Endothelial cell of umbilical vein (primary cell): ENCODE measurements at regions not wholly inside any gene's neighbourhood (a gene's known extent, or its start where the extent isn't known, plus 50 kb on each side); places are given as distances from the start of the nearest gene placed in this dataset.

Source experiments
- BruUV-seq: library from RNA; stranded (reverse); fragments of 400-500 nt; replicated peaks from 2 replicates; lab custom pipeline; 2021; lab: Mats Ljungman, UMichigan
- CTCF ChIA-PET: fragments of 300-600, 350-600 bp; sonication (Branson Sonifier 250); formaldehyde crosslinking; loops from one replicate; lab custom pipeline; 2021; ENCODE audit warnings: antibody characterized with exemption, inconsistent platforms; lab: Charles Lee
- POLR2A ChIA-PET: fragments of 300-600, 350-600 bp; sonication (Branson Sonifier 250); formaldehyde crosslinking; loops from one replicate; lab custom pipeline; 2021; ENCODE audit warnings: antibody characterized with exemption, inconsistent platforms; lab: Charles Lee
- DNase-seq: peaks from one replicate; pipeline ENCODE4 v3.0.0-alpha.2; 2011; ENCODE audit warnings: low read depth, low spot score
- FAIRE-seq: peaks from 2 replicates; lab custom pipeline; 2011; peaks lifted over from hg19 to GRCh38; lab: Jason Lieb, UNC
- H2AFZ ChIP-seq: 2 replicates; pipeline ENCODE4 v1.6.0; 2012; ENCODE audit warnings: low read depth, low read length, control low read depth, inconsistent platforms
- H3K27ac ChIP-seq: 2 replicates; pipeline ENCODE4 v1.5.1; 2011; ENCODE audit warnings: low read depth, mild to moderate bottlenecking, control low read depth, low read length, moderate library complexity; ENCODE audit not compliant: insufficient read depth
- H3K27me3 ChIP-seq, 2 experiments: 2 replicates each; pipeline versions ENCODE4 v1.6.0 to v1.6.1; 2011; ENCODE audit warnings: low read length in 2 of 2, mixed read lengths in 1 of 2; ENCODE audit not compliant: control insufficient read depth in 2 of 2, insufficient read depth in 2 of 2
- H3K36me3 ChIP-seq, 2 experiments: 2 replicates in 1 of 2; 3 replicates in 1 of 2; pipeline ENCODE4 v1.5.1; 2011; ENCODE audit warnings: low read length in 2 of 2, mild to moderate bottlenecking in 1 of 2, moderate library complexity in 1 of 2; ENCODE audit not compliant: control insufficient read depth in 2 of 2, insufficient read depth in 2 of 2; ENCODE audit errors: extremely low read depth in 1 of 2
- H3K4me1 ChIP-seq: 3 replicates; pipeline ENCODE4 v1.5.1; 2011; ENCODE audit warnings: mild to moderate bottlenecking, low read length; ENCODE audit not compliant: control insufficient read depth, insufficient read depth; ENCODE audit errors: extremely low read depth
- H3K4me2 ChIP-seq: 2 replicates; pipeline ENCODE4 v1.6.1; 2011; ENCODE audit warnings: low read length, control low read depth, mixed read lengths; ENCODE audit not compliant: insufficient read depth
- H3K4me3 ChIP-seq, 3 experiments: fragments of 200-600 bp in 1 of 3; sonication (generic), shearing (Covaris generic) in 1 of 3; replicated peaks in 1 of 3; 2 replicates each; pipeline ENCODE4 v1.5.1; 2011 to 2016; ENCODE audit warnings: control low read depth in 3 of 3, low read length in 3 of 3, mild to moderate bottlenecking in 2 of 3, inconsistent platforms in 1 of 3, low read depth in 1 of 3, moderate library complexity in 1 of 3; ENCODE audit not compliant: insufficient read depth in 1 of 3
- H3K79me2 ChIP-seq: 2 replicates; pipeline ENCODE4 v1.6.0; 2012; ENCODE audit warnings: low read length, inconsistent platforms; ENCODE audit not compliant: control insufficient read depth, insufficient read depth
- H3K9ac ChIP-seq: replicated peaks from 2 replicates; pipeline ENCODE3; 2011; ENCODE audit warnings: low read length, control low read depth; ENCODE audit not compliant: insufficient read depth; ENCODE audit errors: extremely low read depth
- H3K9me1 ChIP-seq: replicated peaks from 3 replicates; pipeline ENCODE4 v1.6.0; 2011; ENCODE audit warnings: mild to moderate bottlenecking, low read length; ENCODE audit not compliant: control insufficient read depth, insufficient read depth; ENCODE audit errors: extremely low read depth
- H3K9me3 ChIP-seq: replicated peaks from 2 replicates; pipeline ENCODE4 v1.5.1; 2012; ENCODE audit warnings: low read length, inconsistent platforms; ENCODE audit not compliant: control insufficient read depth, insufficient read depth
- H4K20me1 ChIP-seq: replicated peaks from 2 replicates; pipeline ENCODE3; 2011; ENCODE audit warnings: mild to moderate bottlenecking, low read length; ENCODE audit not compliant: control insufficient read depth, insufficient read depth; ENCODE audit errors: extremely low read depth
- CTCF ChIP-seq, 2 donors: IDR thresholded peaks; 1 replicate in 1 of 2; 2 replicates in 1 of 2; pipeline ENCODE4 v1.5.1; 2011; ENCODE audit warnings: low read length in 2 of 2, mild to moderate bottlenecking in 2 of 2, moderate library complexity in 2 of 2, control low read depth in 1 of 2, inconsistent platforms in 1 of 2, low read depth in 1 of 2; ENCODE audit not compliant: insufficient read depth in 1 of 2; ENCODE audit errors: extremely low read depth in 1 of 2
- EZH2 ChIP-seq: IDR thresholded peaks from 2 replicates; pipeline ENCODE4 v1.6.1; 2012; ENCODE audit warnings: borderline replicate concordance, low read depth, mild to moderate bottlenecking, moderate library complexity, low read length, inconsistent platforms; ENCODE audit not compliant: severe bottlenecking
- FOS ChIP-seq: IDR thresholded peaks from 2 replicates; pipeline ENCODE4 v1.6.1; 2011; ENCODE audit warnings: mild to moderate bottlenecking, low read length, moderate library complexity, borderline replicate concordance; ENCODE audit not compliant: insufficient read depth
- GATA2 ChIP-seq: IDR thresholded peaks from 2 replicates; pipeline ENCODE4 v1.7.0; 2011; ENCODE audit warnings: low read depth, mild to moderate bottlenecking, moderate library complexity, mixed read lengths, low read length; ENCODE audit not compliant: insufficient read length, insufficient read depth
- JUN ChIP-seq: IDR thresholded peaks from 2 replicates; pipeline ENCODE4 v1.6.1; 2011; ENCODE audit warnings: borderline replicate concordance, low read depth; ENCODE audit not compliant: insufficient read length, insufficient read depth
- MYC ChIP-seq: IDR thresholded peaks from one replicate; pipeline ENCODE4 v1.6.1; 2011; ENCODE audit warnings: mild to moderate bottlenecking, low read depth, low read length
- POLR2A ChIP-seq: IDR thresholded peaks from 2 replicates; pipeline ENCODE4 v1.6.1; 2012; ENCODE audit warnings: low read depth, mild to moderate bottlenecking, control low read depth, low read length
- POLR2AphosphoS5 ChIP-seq: IDR thresholded peaks from 2 replicates; pipeline ENCODE4 v1.6.1; 2012; ENCODE audit warnings: low read depth, mild to moderate bottlenecking, control low read depth, low read length, moderate library complexity; ENCODE audit not compliant: insufficient read depth
- dilution Hi-C: fragments of 300-500 bp; cut with MboI; formaldehyde crosslinking; loops from one replicate; pipeline ENCODE4 v1.15.0; 2019; ENCODE audit warnings: low sequenced_read_pairs; ENCODE audit not compliant: extremely low pct_ligation_motif_present
- intact Hi-C: fragments of 100-400 bp; cut with micrococcal nuclease; formaldehyde crosslinking; loops from one replicate; pipeline ENCODE4 v1.10.0; 2022
- TF ChIP-seq, protein P1 (sequence below): IDR thresholded peaks from 2 replicates; pipeline ENCODE4 v1.6.1; 2011; ENCODE audit not compliant: insufficient read depth, insufficient read length

GRCh38 chr2:147577998-147578380 is 266.8 kb upstream of the ACVR2A start:
- Histone ChIP-seq H3K9me1 (no peaks in the 10 kb centered on the region), H3K36me3 (no peaks in the 10 kb centered on the region), H3K27me3 (no peaks in the 10 kb centered on the region), H3K9ac (no peak overlapping the region), H3K79me2 (no peaks in the 10 kb centered on the region), H3K27ac (no peak overlapping the region), H3K9me3 (no peaks in the 10 kb centered on the region), H2AFZ (no peak overlapping the region), H4K20me1 (no peaks in the 10 kb centered on the region), H3K4me2 (no peak overlapping the region), H3K4me3 (no peak overlapping the region), H3K4me1 (no peaks in the 10 kb centered on the region)
- BruUV-seq = no TSS peak
- ChIA-PET CTCF (no interaction called here), POLR2A (no interaction called here)
- intact Hi-C loops (no loop called here), dilution Hi-C loops (no loop called here)
- FAIRE-seq (no peak), DNase-seq (no peak)
- TF ChIP-seq POLR2AphosphoS5 (no peak), MYC (no peak), FOS (no peak), POLR2A (no peak), CTCF (IDR thresholded peaks at IDR 0.05; ENCODE audit: extremely low read depth in 1 of 2, insufficient read depth in 1 of 2, low read depth in 1 of 2, low read length in 2 of 2) (no peak), EZH2 (no peak), JUN (no peak), GATA2 (no peak)
- TF ChIP-seq, protein P1, sequence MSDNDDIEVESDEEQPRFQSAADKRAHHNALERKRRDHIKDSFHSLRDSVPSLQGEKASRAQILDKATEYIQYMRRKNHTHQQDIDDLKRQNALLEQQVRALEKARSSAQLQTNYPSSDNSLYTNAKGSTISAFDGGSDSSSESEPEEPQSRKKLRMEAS = no peak
